NCI-H1417 (cell line): ENCODE measurements at regions not wholly inside any gene's neighbourhood (a gene's known extent, or its start where the extent isn't known, plus 50 kb on each side); places are given as distances from the start of the nearest gene placed in this dataset.
"Not testable (repeated sequence)": the region's sequence is repeated elsewhere in the genome, so short reads cannot be mapped to it uniquely, and the experiment has no call there.

ENCODE experiments used
- DNase-seq, 3 experiments: peaks; one replicate each; lab custom pipeline; 2025; lab: John Stamatoyannopoulos, UW

GRCh38 chr3:110685630-110686029 is 386.0 kb upstream of the NECTIN3 start:
- no peak for DNase-seq

- peak in 1 of 3 experiments; percentile 23 for DNase-seq
Observed at GRCh38 chr3:110686701-110687100, 384.9 kb upstream of the NECTIN3 start.

GRCh38 chr3:110687138-110687537 is 384.5 kb upstream of the NECTIN3 start:
- no peak for DNase-seq

GRCh38 chr3:110697961-110698360 is 373.7 kb upstream of the NECTIN3 start:
- DNase-seq = no peak

- not testable (repeated sequence) for DNase-seq
Observed at GRCh38 chr3:110704332-110704731, 367.3 kb upstream of the NECTIN3 start.

- no peak for DNase-seq
Observed at GRCh38 chr3:110708156-110708555, 363.5 kb upstream of the NECTIN3 start.

GRCh38 chr3:110710156-110710555 is 361.5 kb upstream of the NECTIN3 start:
- no peak for DNase-seq

- DNase-seq = no peak
Observed at GRCh38 chr3:110710603-110711002, 361.0 kb upstream of the NECTIN3 start.

GRCh38 chr3:110711130-110711832 is 360.3 kb upstream of the NECTIN3 start:
- no peak for DNase-seq

GRCh38 chr3:110711851-110712516 is 359.6 kb upstream of the NECTIN3 start:
- DNase-seq = no peak

- no peak for DNase-seq
Observed at GRCh38 chr3:110727056-110727455, 344.6 kb upstream of the NECTIN3 start.

GRCh38 chr3:110731148-110731547 is 340.5 kb upstream of the NECTIN3 start:
- DNase-seq = no peak

GRCh38 chr3:110732420-110732819 is 339.2 kb upstream of the NECTIN3 start:
- no peak for DNase-seq

GRCh38 chr3:110733045-110733444 is 338.6 kb upstream of the NECTIN3 start:
- DNase-seq = no peak

- no peak for DNase-seq
Observed at GRCh38 chr3:110734524-110734923, 337.1 kb upstream of the NECTIN3 start.

GRCh38 chr3:110736332-110736731 is 335.3 kb upstream of the NECTIN3 start:
- no peak for DNase-seq

GRCh38 chr3:110738531-110738930 is 333.1 kb upstream of the NECTIN3 start:
- DNase-seq = no peak

GRCh38 chr3:110741891-110742290 is 329.7 kb upstream of the NECTIN3 start:
- no peak for DNase-seq

- DNase-seq = peak in 2 of 3 experiments; percentile 14 to 77
Observed at GRCh38 chr3:110743202-110743601, 328.4 kb upstream of the NECTIN3 start.

GRCh38 chr3:110743984-110744383 is 327.6 kb upstream of the NECTIN3 start:
- DNase-seq = no peak

GRCh38 chr3:110744723-110745122 is 326.9 kb upstream of the NECTIN3 start:
- no peak for DNase-seq

- DNase-seq = peak in 1 of 3 experiments; percentile 12
Observed at GRCh38 chr3:110749006-110749405, 322.6 kb upstream of the NECTIN3 start.

- peak in 2 of 3 experiments; percentile 1 to 3 for DNase-seq
Observed at GRCh38 chr3:110750201-110750600, 321.4 kb upstream of the NECTIN3 start.

- DNase-seq = no peak
Observed at GRCh38 chr3:110752307-110752706, 319.3 kb upstream of the NECTIN3 start.
